Embryonic facial prominence (tissue), 1 donor: ENCODE measurements at regions not wholly inside any gene's neighbourhood (a gene's known extent, or its start where the extent isn't known, plus 50 kb on each side); places are given as distances from the start of the nearest gene placed in this dataset.
"Not testable (repeated sequence)": the region's sequence is repeated elsewhere in the genome, so short reads cannot be mapped to it uniquely, and the experiment has no call there.

Source experiments
- DNase-seq: peaks from one replicate; pipeline ENCODE4 v3.0.0-alpha.2; 2016; ENCODE audit errors: extremely low spot score

GRCh38 chr1:157262422-157262821 lies 124.2 kb upstream of the ETV3 start:
- no peak for DNase-seq

- DNase-seq, result not testable (repeated sequence)
Measured at GRCh38 chr1:157255891-157256290, 117.7 kb upstream of the ETV3 start.

GRCh38 chr1:157254183-157254582 lies 116.0 kb upstream of the ETV3 start:
- not testable (repeated sequence) for DNase-seq

GRCh38 chr1:157252473-157252872 lies 114.3 kb upstream of the ETV3 start:
- no peak for DNase-seq

- no peak for DNase-seq
Measured at GRCh38 chr1:157249739-157250138, 111.5 kb upstream of the ETV3 start.

GRCh38 chr1:157249326-157249725 lies 111.1 kb upstream of the ETV3 start:
- no peak for DNase-seq

GRCh38 chr1:157247764-157248049 lies 109.5 kb upstream of the ETV3 start:
- DNase-seq, result not testable (repeated sequence)

- DNase-seq, result no peak
Measured at GRCh38 chr1:157247005-157247763, 109.0 kb upstream of the ETV3 start.

- no peak for DNase-seq
Measured at GRCh38 chr1:157245823-157246222, 107.6 kb upstream of the ETV3 start.

GRCh38 chr1:157241185-157241538 lies 103.0 kb upstream of the ETV3 start:
- no peak for DNase-seq

GRCh38 chr1:157240495-157241184 lies 102.4 kb upstream of the ETV3 start:
- DNase-seq, result no peak

GRCh38 chr1:157239936-157240335 lies 101.7 kb upstream of the ETV3 start:
- DNase-seq, result no peak

GRCh38 chr1:157238585-157238984 lies 100.4 kb upstream of the ETV3 start:
- DNase-seq, result no peak

- DNase-seq, result no peak
Measured at GRCh38 chr1:157237981-157238380, 99.8 kb upstream of the ETV3 start.

GRCh38 chr1:157237522-157237921 lies 99.3 kb upstream of the ETV3 start:
- DNase-seq, result no peak

- DNase-seq, result no peak
Measured at GRCh38 chr1:157236072-157236471, 97.9 kb upstream of the ETV3 start.

GRCh38 chr1:157235307-157235706 lies 97.1 kb upstream of the ETV3 start:
- no peak for DNase-seq

GRCh38 chr1:157234705-157235273 lies 96.6 kb upstream of the ETV3 start:
- no peak for DNase-seq

GRCh38 chr1:157233131-157233530 lies 94.9 kb upstream of the ETV3 start:
- no peak for DNase-seq

GRCh38 chr1:157231846-157232525 lies 93.8 kb upstream of the ETV3 start:
- DNase-seq, result no peak

- no peak for DNase-seq
Measured at GRCh38 chr1:157230500-157230899, 92.3 kb upstream of the ETV3 start.

GRCh38 chr1:157227700-157228099 lies 89.5 kb upstream of the ETV3 start:
- no peak for DNase-seq

- DNase-seq, result no peak
Measured at GRCh38 chr1:157226739-157227138, 88.5 kb upstream of the ETV3 start.
